Adrenal gland (tissue), 9 donors: ENCODE measurements at regions not wholly inside any gene's neighbourhood (a gene's known extent, or its start where the extent isn't known, plus 50 kb on each side); places are given as distances from the start of the nearest gene placed in this dataset.

ENCODE experiments used
- DNase-seq, 7 donors: peaks; one replicate each; pipeline ENCODE4 v3.0.0-alpha.2; 2019 to 2020
- H3K27ac ChIP-seq, 5 donors: fragments of 200-600 bp; sonication (generic) in 4 of 5; 1 replicate in 3 of 5; 2 replicates in 2 of 5; pipeline versions ENCODE4 v1.5.1 to v1.8.0; 2016 to 2020; ENCODE audit warnings: mild to moderate bottlenecking in 1 of 5
- H3K27me3 ChIP-seq: fragments of 200-600 bp; 2 replicates; pipeline ENCODE4 v1.8.0; 2021
- H3K36me3 ChIP-seq, 2 donors: fragments of 200-600 bp; replicated peaks in 1 of 2; 1 replicate in 1 of 2; 2 replicates in 1 of 2; pipeline versions ENCODE4 v1.5.1 to v1.8.0; 2018 to 2022
- H3K4me1 ChIP-seq, 2 donors: fragments of 200-600 bp; replicated peaks in 1 of 2; 1 replicate in 1 of 2; 2 replicates in 1 of 2; pipeline versions ENCODE4 v1.5.1 to v1.8.0; 2018 to 2021
- H3K4me3 ChIP-seq, 4 donors: fragments of 200-600 bp; sonication (generic) in 3 of 4; one replicate each; pipeline ENCODE4 v1.5.1; 2016 to 2018
- H3K9me3 ChIP-seq, 3 donors: fragments of 200-600 bp; sonication (generic) in 1 of 3; replicated peaks in 1 of 3; 1 replicate in 2 of 3; 2 replicates in 1 of 3; pipeline versions ENCODE4 v1.5.1 to v1.8.0; 2016 to 2021
- POLR2A ChIP-seq, 2 donors: fragments of 450-650 bp; IDR thresholded peaks; one replicate each; pipeline ENCODE4 v1.6.1; 2017; ENCODE audit warnings: antibody characterized with exemption in 2 of 2, mild to moderate bottlenecking in 2 of 2, moderate library complexity in 1 of 2
- WGBS, 4 donors: extraction: QIAGEN DNeasy Blood & Tissue Kit in 2 of 4; methylation state at CpG; one replicate each; pipeline versions ENCODE4 v1.1.5 to v1.1.7; 2013 to 2017; 5-methylcytosine and 5-hydroxymethylcytosine counted together
- intact Hi-C, 2 donors: fragments of 100-400 bp; cut with DNase I; formaldehyde crosslinking; loops; one replicate each; pipeline versions ENCODE4 v1.14.1 to v1.15.0; 2022 to 2023
- TF ChIP-seq, protein P1 (sequence below), 6 experiments: fragments of 450-650 bp in 4 of 6; fragments of 200-600 bp in 2 of 6; sonication (generic) in 1 of 6; IDR thresholded peaks; 1 replicate in 5 of 6; 2 replicates in 1 of 6; pipeline versions ENCODE4 v1.5.1 to v1.8.0; 2016 to 2021; ENCODE audit warnings: antibody characterized with exemption in 6 of 6, mild to moderate bottlenecking in 2 of 6, moderate library complexity in 1 of 6
- donor health status: healthy with polysubstance abuse.
- donor health status: Bipolar disorder and iron deficiency.
- donor health status: DM: yes; HTN: yes; CAD: no.
- donor health status: DM: no; HTN: no; CAD: no.
- donor health status: DM: no; HTN: no; CAD: no.

DNA sequence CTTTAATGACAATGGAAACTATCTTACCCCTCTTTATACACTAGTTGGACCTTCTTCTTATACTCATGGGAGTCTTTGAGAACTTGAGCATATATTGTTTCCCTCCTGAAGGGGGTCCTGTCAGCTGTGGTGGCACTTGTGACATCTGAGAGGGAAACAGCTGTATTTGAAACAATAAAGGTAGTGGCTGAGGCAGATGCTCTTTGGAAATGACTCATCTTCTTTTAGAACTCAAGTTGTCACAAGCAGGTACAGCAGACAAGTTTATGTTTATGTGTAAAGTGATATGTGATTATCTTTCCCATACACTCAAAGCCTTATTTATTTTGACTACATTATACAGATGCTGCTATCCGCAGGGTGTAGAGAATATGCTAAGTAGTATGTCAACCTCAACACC, 220.0 kb upstream of the GRM7 start:
- 77 to 96% (median 87%) methylated on average over 1 of the region's 1 CpG for WGBS, 4 donors
- DNase-seq, result no peak
- intact Hi-C loops, result no loop called here
- Histone ChIP-seq H3K4me3 (no peak overlapping the region), H3K36me3 (no peaks in the 10 kb centered on the region), H3K9me3 (no peaks in the 10 kb centered on the region), H3K27ac (no peak overlapping the region), H3K4me1 (no peaks in the 10 kb centered on the region), H3K27me3 (no peaks in the 10 kb centered on the region)
- TF ChIP-seq POLR2A (IDR thresholded peaks at IDR 0.05), result no peak
- TF ChIP-seq, protein P1, sequence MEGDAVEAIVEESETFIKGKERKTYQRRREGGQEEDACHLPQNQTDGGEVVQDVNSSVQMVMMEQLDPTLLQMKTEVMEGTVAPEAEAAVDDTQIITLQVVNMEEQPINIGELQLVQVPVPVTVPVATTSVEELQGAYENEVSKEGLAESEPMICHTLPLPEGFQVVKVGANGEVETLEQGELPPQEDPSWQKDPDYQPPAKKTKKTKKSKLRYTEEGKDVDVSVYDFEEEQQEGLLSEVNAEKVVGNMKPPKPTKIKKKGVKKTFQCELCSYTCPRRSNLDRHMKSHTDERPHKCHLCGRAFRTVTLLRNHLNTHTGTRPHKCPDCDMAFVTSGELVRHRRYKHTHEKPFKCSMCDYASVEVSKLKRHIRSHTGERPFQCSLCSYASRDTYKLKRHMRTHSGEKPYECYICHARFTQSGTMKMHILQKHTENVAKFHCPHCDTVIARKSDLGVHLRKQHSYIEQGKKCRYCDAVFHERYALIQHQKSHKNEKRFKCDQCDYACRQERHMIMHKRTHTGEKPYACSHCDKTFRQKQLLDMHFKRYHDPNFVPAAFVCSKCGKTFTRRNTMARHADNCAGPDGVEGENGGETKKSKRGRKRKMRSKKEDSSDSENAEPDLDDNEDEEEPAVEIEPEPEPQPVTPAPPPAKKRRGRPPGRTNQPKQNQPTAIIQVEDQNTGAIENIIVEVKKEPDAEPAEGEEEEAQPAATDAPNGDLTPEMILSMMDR (IDR thresholded peaks at IDR 0.05), result no peak

DNA sequence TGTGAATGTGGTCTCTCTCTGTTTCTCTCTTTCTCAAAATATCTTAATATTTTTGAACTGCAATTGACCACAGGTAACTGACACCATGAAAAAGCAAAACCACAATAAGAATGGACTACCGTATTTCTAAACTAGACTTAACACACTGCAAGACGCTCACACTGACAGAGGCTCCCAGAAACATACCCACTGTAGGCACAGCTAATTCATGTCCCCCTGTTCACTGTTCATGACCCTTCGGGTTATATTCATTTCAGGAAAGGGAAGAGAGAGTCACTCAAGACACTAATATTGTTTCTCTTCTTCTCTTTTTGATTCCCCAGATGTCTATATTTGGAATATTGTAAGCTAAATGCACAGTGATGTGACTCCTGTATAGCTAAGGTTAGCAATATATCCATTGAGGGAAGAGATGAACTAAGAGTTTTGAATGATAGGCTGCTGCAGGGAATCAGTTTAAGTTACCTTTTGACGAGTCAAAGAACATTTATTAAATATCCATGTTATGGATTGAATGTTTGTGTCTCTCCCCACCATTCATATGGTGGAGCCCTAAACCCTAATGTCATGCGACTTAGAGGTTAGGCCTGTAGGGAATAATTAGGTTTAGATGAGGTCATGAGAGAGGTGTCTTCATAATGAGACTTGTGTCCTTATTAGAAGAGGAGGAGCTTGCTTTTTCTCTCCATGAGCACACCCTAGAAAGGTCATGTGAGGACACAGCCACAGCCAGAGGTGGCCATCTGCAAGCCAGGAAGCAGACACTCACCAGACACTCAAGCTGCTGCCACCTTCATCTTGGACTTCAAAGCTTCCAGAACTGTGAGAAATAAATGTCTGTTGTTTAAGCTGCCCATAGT, 216.6 kb upstream of the GRM7 start:
- intact Hi-C loops, result no loop called here
- H3K4me3 ChIP-seq, result no peak overlapping the region
- H3K36me3 ChIP-seq, result no peaks in the 10 kb centered on the region
- WGBS, 4 donors, result 76 to 89% (median 77%) methylated on average over 5 of the region's 5 CpGs
- peak in 1 of 7 donors; percentile 72 for DNase-seq
- H3K9me3 ChIP-seq, result no peaks in the 10 kb centered on the region
- H3K27ac ChIP-seq, result no peak overlapping the region
- H3K4me1 ChIP-seq, result no peaks in the 10 kb centered on the region
- TF ChIP-seq, protein P1 (IDR thresholded peaks at IDR 0.05), result no peak
- TF ChIP-seq POLR2A (IDR thresholded peaks at IDR 0.05), result no peak
- H3K27me3 ChIP-seq, result no peaks in the 10 kb centered on the region

DNA sequence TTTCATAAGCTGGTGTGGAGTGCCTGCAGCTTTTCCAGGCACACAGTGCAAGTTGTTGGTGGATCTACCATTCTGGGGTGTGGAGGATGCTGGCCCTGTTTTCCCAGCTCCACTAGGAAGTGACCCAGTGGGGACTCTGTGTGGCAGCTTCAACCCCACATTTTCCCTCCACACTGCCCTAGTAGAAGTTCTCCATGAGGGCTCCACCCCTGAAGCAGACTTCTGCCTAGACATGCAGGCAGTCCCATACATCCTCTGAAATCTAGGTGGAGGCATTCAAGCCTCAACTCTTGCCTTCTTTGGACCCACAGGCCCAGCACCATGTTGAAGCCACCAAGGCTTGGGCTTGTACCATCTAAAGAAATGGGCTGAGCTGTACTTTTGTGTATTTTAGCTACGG, 206.2 kb upstream of the GRM7 start:
- no peaks in the 10 kb centered on the region for H3K27me3 ChIP-seq
- H3K9me3 ChIP-seq, result no peaks in the 10 kb centered on the region
- TF ChIP-seq POLR2A (IDR thresholded peaks at IDR 0.05), result no peak
- TF ChIP-seq, protein P1 (IDR thresholded peaks at IDR 0.05), result no peak
- no peaks in the 10 kb centered on the region for H3K36me3 ChIP-seq
- H3K4me3 ChIP-seq, result no peak overlapping the region
- WGBS, 4 donors, result 73 to 94% (median 90%) methylated on average over 1 of the region's 1 CpG
- no peak for DNase-seq
- no peak overlapping the region for H3K27ac ChIP-seq
- H3K4me1 ChIP-seq, result no peaks in the 10 kb centered on the region
- intact Hi-C loops, result no loop called here

DNA sequence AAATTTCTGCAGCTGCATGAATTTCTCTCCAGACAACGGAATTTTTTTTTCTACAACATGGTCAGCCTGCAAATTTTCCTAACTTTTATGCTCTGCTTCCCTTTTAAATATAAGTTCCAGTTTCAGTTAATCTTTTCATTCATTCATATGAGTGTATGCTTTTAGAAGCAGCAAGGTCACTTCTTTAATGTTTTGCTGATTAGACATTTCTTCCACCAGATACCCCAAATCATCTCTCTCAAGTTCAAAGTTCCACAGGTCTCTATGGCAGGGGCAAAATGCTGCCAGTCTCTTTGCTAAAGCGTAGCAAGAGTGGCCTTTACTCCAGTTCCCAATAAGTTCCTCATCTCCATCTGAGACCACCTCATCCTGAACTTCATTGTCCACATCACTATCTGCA, 205.6 kb upstream of the GRM7 start:
- DNase-seq, result no peak
- H3K9me3 ChIP-seq, result no peaks in the 10 kb centered on the region
- H3K27me3 ChIP-seq, result no peaks in the 10 kb centered on the region
- no peaks in the 10 kb centered on the region for H3K36me3 ChIP-seq
- intact Hi-C loops, result no loop called here
- no peak overlapping the region for H3K4me3 ChIP-seq
- no peaks in the 10 kb centered on the region for H3K4me1 ChIP-seq
- TF ChIP-seq POLR2A (IDR thresholded peaks at IDR 0.05), result no peak
- TF ChIP-seq, protein P1 (IDR thresholded peaks at IDR 0.05), result no peak
- 69 to 84% (median 75%) methylated on average over 2 of the region's 2 CpGs for WGBS, 4 donors
- H3K27ac ChIP-seq, result no peak overlapping the region
